Caco-2 (cell line): ENCODE measurements at regions not wholly inside any gene's neighbourhood (a gene's known extent, or its start where the extent isn't known, plus 50 kb on each side); places are given as distances from the start of the nearest gene placed in this dataset.

Experiments used
- BruUV-seq: library from RNA; stranded (reverse); fragments of 400-500 nt; replicated peaks from 2 replicates; lab custom pipeline; 2021; lab: Mats Ljungman, UMichigan
- CTCF ChIA-PET: fragments of 300-600 bp; sonication (Branson Sonifier 250); formaldehyde crosslinking; loops from one replicate; lab custom pipeline; 2022; ENCODE audit warnings: antibody characterized with exemption; lab: Charles Lee
- POLR2A ChIA-PET: fragments of 300-600 bp; sonication (Branson Sonifier 250); formaldehyde crosslinking; loops from one replicate; lab custom pipeline; 2022; ENCODE audit warnings: antibody characterized with exemption; lab: Charles Lee
- DNase-seq, 2 experiments: peaks; one replicate each; pipeline versions ENCODE4 v3.0.0 to v3.0.0-alpha.2; 2020 to 2022
- H3K27me3 ChIP-seq: replicated peaks from 2 replicates; pipeline ENCODE4 v1.6.0; 2011; ENCODE audit warnings: low read length; ENCODE audit not compliant: control insufficient read depth, insufficient read depth
- H3K36me3 ChIP-seq: 2 replicates; pipeline ENCODE4 v1.5.1; 2011; ENCODE audit warnings: low read length; ENCODE audit not compliant: control insufficient read depth, insufficient read depth
- H3K4me1 ChIP-seq: fragments of 250-450 bp; sonication (Bioruptor Pico); 2 replicates; pipeline ENCODE4 v1.5.1; 2020; ENCODE audit warnings: mild to moderate bottlenecking
- H3K4me3 ChIP-seq: 2 replicates; pipeline ENCODE4 v1.5.1; 2011; ENCODE audit warnings: low read depth, mild to moderate bottlenecking, control low read depth, low read length
- H3K9me3 ChIP-seq: fragments of 250-450 bp; sonication (Bioruptor Pico); 2 replicates; pipeline ENCODE4 v1.5.1; 2020; ENCODE audit warnings: mild to moderate bottlenecking, moderate library complexity
- H3K27ac Mint-ChIP-seq: one replicate; pipeline ENCODE4 v1.8.0; 2022; ENCODE audit warnings: mixed read lengths; ENCODE audit not compliant: unreplicated experiment
- H3K27me3 Mint-ChIP-seq: one replicate; pipeline ENCODE4 v1.8.0; 2022; ENCODE audit warnings: mixed read lengths; ENCODE audit not compliant: insufficient read depth, unreplicated experiment
- H3K36me3 Mint-ChIP-seq: one replicate; pipeline ENCODE4 v1.8.0; 2022; ENCODE audit warnings: mild to moderate bottlenecking, mixed read lengths; ENCODE audit not compliant: insufficient read depth, unreplicated experiment
- H3K4me1 Mint-ChIP-seq: one replicate; pipeline ENCODE4 v1.8.0; 2022; ENCODE audit warnings: low read depth, mixed read lengths; ENCODE audit not compliant: unreplicated experiment
- H3K4me3 Mint-ChIP-seq: one replicate; pipeline ENCODE4 v1.8.0; 2022; ENCODE audit warnings: mild to moderate bottlenecking, moderate library complexity, mixed read lengths; ENCODE audit not compliant: unreplicated experiment
- H3K9me3 Mint-ChIP-seq: one replicate; pipeline ENCODE4 v1.8.0; 2022; ENCODE audit warnings: mixed read lengths; ENCODE audit not compliant: unreplicated experiment
- CTCF ChIP-seq, 2 experiments: fragments of 200-600 bp in 1 of 2; IDR thresholded peaks; 1 replicate in 1 of 2; 2 replicates in 1 of 2; pipeline versions ENCODE4 v1.5.1 to v1.8.0; 2011 to 2022; ENCODE audit warnings: antibody characterized with exemption in 1 of 2, control low read depth in 1 of 2, inconsistent platforms in 1 of 2, low read depth in 1 of 2, low read length in 1 of 2, mild to moderate bottlenecking in 1 of 2, moderate library complexity in 1 of 2; ENCODE audit not compliant: insufficient read depth in 1 of 2, severe bottlenecking in 1 of 2, unreplicated experiment in 1 of 2
- intact Hi-C: fragments of 100-400 bp; cut with micrococcal nuclease; formaldehyde crosslinking; loops from one replicate; pipeline ENCODE4 v1.10.0; 2022; ENCODE audit not compliant: unreplicated experiment

- no peak for DNase-seq
- Mint-ChIP-seq H3K27me3 (no peaks in the 10 kb centered on the region), H3K36me3 (no peaks in the 10 kb centered on the region), H3K4me3 (no peak overlapping the region), H3K9me3 (no peaks in the 10 kb centered on the region), H3K4me1 (peaks cover 9% of the 10 kb centered on the region), H3K27ac (peak overlapping the region; percentile 18)
- ChIA-PET CTCF (interaction anchor here (1.1 kb wide), 1 partner anchor 353 kb away, joined by 3 read pairs; no protein-coding TSS in a partner anchor), POLR2A (no interaction called here)
- Histone ChIP-seq H3K36me3 (no peaks in the 10 kb centered on the region), H3K27me3 (no peaks in the 10 kb centered on the region), H3K9me3 (no peaks in the 10 kb centered on the region), H3K4me1 (peaks cover 17% of the 10 kb centered on the region), H3K4me3 (no peak overlapping the region)
- intact Hi-C loops: loop anchor here (5.0 kb wide), 1 partner anchor 115 kb away; no protein-coding TSS in a partner anchor
- no TSS peak for BruUV-seq
- TF ChIP-seq CTCF (IDR thresholded peaks at IDR 0.05; ENCODE audit: insufficient read depth in 1 of 2, low read depth in 1 of 2, low read length in 1 of 2, severe bottlenecking in 1 of 2, unreplicated experiment in 1 of 2): no peak
Measured at GRCh38 chr7:16212032-16212431, 209.3 kb downstream of the CRPPA start.

- H3K4me3 ChIP-seq: no peak overlapping the region
Measured at GRCh38 chr7:16211402-16211925, 209.9 kb downstream of the CRPPA start.

GRCh38 chr7:16210171-16210570 lies 211.2 kb downstream of the CRPPA start:
- Mint-ChIP-seq H3K27ac (no peak overlapping the region), H3K4me1 (peaks cover 9% of the 10 kb centered on the region), H3K4me3 (no peak overlapping the region), H3K36me3 (no peaks in the 10 kb centered on the region), H3K9me3 (no peaks in the 10 kb centered on the region), H3K27me3 (no peaks in the 10 kb centered on the region)
- no TSS peak for BruUV-seq
- CTCF ChIA-PET: no interaction called here
- Histone ChIP-seq H3K4me3 (no peak overlapping the region), H3K9me3 (no peaks in the 10 kb centered on the region), H3K36me3 (no peaks in the 10 kb centered on the region), H3K27me3 (no peaks in the 10 kb centered on the region), H3K4me1 (peaks cover 17% of the 10 kb centered on the region)
- DNase-seq: no peak
- intact Hi-C loops: loop anchor here (5.0 kb wide), 1 partner anchor 113 kb away; no protein-coding TSS in a partner anchor
- no peak for TF ChIP-seq CTCF (IDR thresholded peaks at IDR 0.05; ENCODE audit: insufficient read depth in 1 of 2, low read depth in 1 of 2, low read length in 1 of 2, severe bottlenecking in 1 of 2, unreplicated experiment in 1 of 2)
- POLR2A ChIA-PET: no interaction called here

More at GRCh38 chr7:16211402-16211925, 209.9 kb downstream of the CRPPA start:
- Mint-ChIP-seq H3K4me1 (peaks cover 9% of the 10 kb centered on the region), H3K9me3 (no peaks in the 10 kb centered on the region), H3K27ac (no peak overlapping the region), H3K4me3 (no peak overlapping the region), H3K27me3 (no peaks in the 10 kb centered on the region), H3K36me3 (no peaks in the 10 kb centered on the region)
- H3K9me3 ChIP-seq: no peaks in the 10 kb centered on the region
- CTCF ChIA-PET: interaction anchor here (1.1 kb wide), 1 partner anchor 353 kb away, joined by 3 read pairs; no protein-coding TSS in a partner anchor
- H3K4me1 ChIP-seq: peaks cover 17% of the 10 kb centered on the region
- no peaks in the 10 kb centered on the region for H3K27me3 ChIP-seq
- intact Hi-C loops: loop anchor here (5.0 kb wide), 1 partner anchor 114 kb away; no protein-coding TSS in a partner anchor
- DNase-seq: no peak
- BruUV-seq: no TSS peak
- POLR2A ChIA-PET: no interaction called here
- H3K36me3 ChIP-seq: no peaks in the 10 kb centered on the region
- TF ChIP-seq CTCF (IDR thresholded peaks at IDR 0.05; ENCODE audit: insufficient read depth in 1 of 2, low read depth in 1 of 2, low read length in 1 of 2, severe bottlenecking in 1 of 2, unreplicated experiment in 1 of 2): no peak
